ENCODE measurements at regions not wholly inside any gene's neighbourhood (a gene's known extent, or its start where the extent isn't known, plus 50 kb on each side); places are given as distances from the start of the nearest gene placed in this dataset.

GRCh38 chr10:35938160-35938559 lies 296.1 kb upstream of the FZD8 start:
- TF ChIP-seq CTCF (IDR thresholded peaks at IDR 0.05) (no peak), POLR2A (IDR thresholded peaks at IDR 0.05) (no peak)

Data from Peyer's patch (tissue), 4 donors.